Liver (tissue), 8 donors: ENCODE measurements at regions not wholly inside any gene's neighbourhood (a gene's known extent, or its start where the extent isn't known, plus 50 kb on each side); places are given as distances from the start of the nearest gene placed in this dataset.

Source experiments
- DNase-seq: peaks from one replicate; pipeline ENCODE4 v3.0.0-alpha.2; 2017; ENCODE audit warnings: low spot score
- H3K27ac ChIP-seq, 2 donors: one replicate each; pipeline ENCODE4 v1.7.0; 2013; ENCODE audit warnings: inconsistent platforms in 2 of 2, low read length in 2 of 2, control low read depth in 1 of 2, low read depth in 1 of 2, mild to moderate bottlenecking in 1 of 2
- H3K27me3 ChIP-seq, 4 donors: one replicate each; pipeline versions ENCODE4 v1.6.1 to v1.7.0; 2013; ENCODE audit warnings: low read length in 3 of 4, inconsistent platforms in 1 of 4, mild to moderate bottlenecking in 1 of 4, moderate library complexity in 1 of 4; ENCODE audit not compliant: control insufficient read depth in 4 of 4, insufficient read depth in 4 of 4
- H3K36me3 ChIP-seq, 4 donors: one replicate each; pipeline versions ENCODE4 v1.6.1 to v1.7.0; 2013; ENCODE audit warnings: low read length in 3 of 4, mild to moderate bottlenecking in 3 of 4, low read depth in 1 of 4, moderate library complexity in 1 of 4; ENCODE audit not compliant: control insufficient read depth in 4 of 4, insufficient read depth in 3 of 4
- H3K4me1 ChIP-seq, 4 donors: one replicate each; pipeline versions ENCODE4 v1.6.1 to v1.7.0; 2013; ENCODE audit warnings: low read length in 3 of 4, mild to moderate bottlenecking in 3 of 4, moderate library complexity in 1 of 4; ENCODE audit not compliant: control insufficient read depth in 4 of 4, insufficient read depth in 4 of 4
- H3K4me3 ChIP-seq, 3 donors: one replicate each; pipeline versions ENCODE4 v1.6.1 to v1.7.0; 2013; ENCODE audit warnings: low read length in 3 of 3, control low read depth in 1 of 3, low read depth in 1 of 3, mild to moderate bottlenecking in 1 of 3
- H3K9ac ChIP-seq, 2 donors: one replicate each; pipeline ENCODE4 v1.7.0; 2013; ENCODE audit warnings: low read length in 2 of 2, mild to moderate bottlenecking in 2 of 2, moderate library complexity in 2 of 2, control low read depth in 1 of 2, low read depth in 1 of 2
- H3K9me3 ChIP-seq, 4 donors: one replicate each; pipeline versions ENCODE4 v1.6.1 to v1.7.0; 2013; ENCODE audit warnings: low read length in 3 of 4; ENCODE audit not compliant: control insufficient read depth in 4 of 4
- ATF3 ChIP-seq: IDR thresholded peaks from 2 replicates; pipeline ENCODE4 v1.6.1; 2016; ENCODE audit warnings: antibody characterized with exemption
- CTCF ChIP-seq: fragments of 150-350 bp; IDR thresholded peaks from 2 replicates; pipeline ENCODE4 v1.5.1; 2017; ENCODE audit warnings: improper control_type of control experiment, low read depth, low read length; ENCODE audit not compliant: missing input control
- EGR1 ChIP-seq, 2 donors: IDR thresholded peaks; 2 replicates each; pipeline ENCODE4 v1.6.1; 2016 to 2018; ENCODE audit warnings: antibody characterized with exemption in 2 of 2, low read depth in 2 of 2
- FOXA1 ChIP-seq: IDR thresholded peaks from 2 replicates; pipeline ENCODE4 v1.6.1; 2016; ENCODE audit warnings: antibody characterized with exemption
- FOXA2 ChIP-seq: IDR thresholded peaks from 2 replicates; pipeline ENCODE4 v1.6.1; 2016; ENCODE audit warnings: antibody characterized with exemption
- HNF4A ChIP-seq, 2 donors: conservative IDR thresholded peaks; 2 replicates each; pipeline ENCODE4 v1.6.1; 2016; ENCODE audit warnings: antibody characterized with exemption in 2 of 2, mild to moderate bottlenecking in 2 of 2
- JUND ChIP-seq, 2 donors: IDR thresholded peaks; 2 replicates each; pipeline ENCODE4 v1.6.1; 2016; ENCODE audit warnings: antibody characterized with exemption in 2 of 2
- MAX ChIP-seq: IDR thresholded peaks from 2 replicates; pipeline ENCODE4 v1.6.1; 2016; ENCODE audit warnings: antibody characterized with exemption
- NR2F2 ChIP-seq: IDR thresholded peaks from 2 replicates; pipeline ENCODE4 v1.6.1; 2016; ENCODE audit warnings: antibody characterized with exemption
- RAD21 ChIP-seq, 2 donors: IDR thresholded peaks; 2 replicates each; pipeline ENCODE4 v1.6.1; 2016; ENCODE audit warnings: antibody characterized with exemption in 2 of 2, mild to moderate bottlenecking in 2 of 2
- REST ChIP-seq: IDR thresholded peaks from 2 replicates; pipeline ENCODE4 v1.6.1; 2016; ENCODE audit warnings: antibody characterized with exemption, mild to moderate bottlenecking
- SP1 ChIP-seq: IDR thresholded peaks from 2 replicates; pipeline ENCODE4 v1.6.1; 2018; ENCODE audit warnings: antibody characterized with exemption, mild to moderate bottlenecking
- YY1 ChIP-seq: IDR thresholded peaks from 2 replicates; pipeline ENCODE4 v1.6.1; 2016; ENCODE audit warnings: antibody characterized with exemption, mild to moderate bottlenecking
- WGBS: extraction: QIAGEN DNeasy Blood & Tissue Kit; methylation state at CpG from one replicate; pipeline ENCODE4 v1.1.7; 2013; 5-methylcytosine and 5-hydroxymethylcytosine counted together
- TF ChIP-seq, protein P1 (sequence below): IDR thresholded peaks from 2 replicates; pipeline ENCODE4 v1.6.1; 2016; ENCODE audit warnings: antibody characterized with exemption
- donor health status: healthy.
- donor health status: healthy.
- donor health status: healthy.
- donor health status: healthy.
- donor health status: healthy.

- H3K4me1 ChIP-seq = peaks cover 0 to 7% (median 6%) of the 10 kb centered on the region in 4 donors
- peaks cover 0 to 5% (median 0%) of the 10 kb centered on the region in 4 donors for H3K9me3 ChIP-seq
- no peak for TF ChIP-seq EGR1 (IDR thresholded peaks at IDR 0.05; ENCODE audit: low read depth in 2 of 2)
- TF ChIP-seq REST = no peak
- TF ChIP-seq NR2F2 = no peak
- TF ChIP-seq FOXA1 = no peak
- TF ChIP-seq JUND (IDR thresholded peaks at IDR 0.05) = no peak
- TF ChIP-seq SP1 = no peak
- no peak for TF ChIP-seq FOXA2
- TF ChIP-seq RAD21 (IDR thresholded peaks at IDR 0.05) = no peak
- no peak for TF ChIP-seq MAX
- no peak for TF ChIP-seq HNF4A (conservative IDR thresholded peaks at IDR 0.05)
- no peak for TF ChIP-seq ATF3
- TF ChIP-seq, protein P1, sequence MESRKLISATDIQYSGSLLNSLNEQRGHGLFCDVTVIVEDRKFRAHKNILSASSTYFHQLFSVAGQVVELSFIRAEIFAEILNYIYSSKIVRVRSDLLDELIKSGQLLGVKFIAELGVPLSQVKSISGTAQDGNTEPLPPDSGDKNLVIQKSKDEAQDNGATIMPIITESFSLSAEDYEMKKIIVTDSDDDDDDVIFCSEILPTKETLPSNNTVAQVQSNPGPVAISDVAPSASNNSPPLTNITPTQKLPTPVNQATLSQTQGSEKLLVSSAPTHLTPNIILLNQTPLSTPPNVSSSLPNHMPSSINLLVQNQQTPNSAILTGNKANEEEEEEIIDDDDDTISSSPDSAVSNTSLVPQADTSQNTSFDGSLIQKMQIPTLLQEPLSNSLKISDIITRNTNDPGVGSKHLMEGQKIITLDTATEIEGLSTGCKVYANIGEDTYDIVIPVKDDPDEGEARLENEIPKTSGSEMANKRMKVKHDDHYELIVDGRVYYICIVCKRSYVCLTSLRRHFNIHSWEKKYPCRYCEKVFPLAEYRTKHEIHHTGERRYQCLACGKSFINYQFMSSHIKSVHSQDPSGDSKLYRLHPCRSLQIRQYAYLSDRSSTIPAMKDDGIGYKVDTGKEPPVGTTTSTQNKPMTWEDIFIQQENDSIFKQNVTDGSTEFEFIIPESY = no peak
- no peaks in the 10 kb centered on the region for H3K27me3 ChIP-seq
- WGBS = 84% methylated on average over 2 of the region's 2 CpGs
- H3K4me3 ChIP-seq = no peak overlapping the region
- no peak for DNase-seq
- no peak overlapping the region for H3K27ac ChIP-seq
- H3K9ac ChIP-seq = no peak overlapping the region
- no peaks in the 10 kb centered on the region for H3K36me3 ChIP-seq
Observed at GRCh38 chr20:46828471-46828870, 66.2 kb upstream of the EYA2 start.

DNA sequence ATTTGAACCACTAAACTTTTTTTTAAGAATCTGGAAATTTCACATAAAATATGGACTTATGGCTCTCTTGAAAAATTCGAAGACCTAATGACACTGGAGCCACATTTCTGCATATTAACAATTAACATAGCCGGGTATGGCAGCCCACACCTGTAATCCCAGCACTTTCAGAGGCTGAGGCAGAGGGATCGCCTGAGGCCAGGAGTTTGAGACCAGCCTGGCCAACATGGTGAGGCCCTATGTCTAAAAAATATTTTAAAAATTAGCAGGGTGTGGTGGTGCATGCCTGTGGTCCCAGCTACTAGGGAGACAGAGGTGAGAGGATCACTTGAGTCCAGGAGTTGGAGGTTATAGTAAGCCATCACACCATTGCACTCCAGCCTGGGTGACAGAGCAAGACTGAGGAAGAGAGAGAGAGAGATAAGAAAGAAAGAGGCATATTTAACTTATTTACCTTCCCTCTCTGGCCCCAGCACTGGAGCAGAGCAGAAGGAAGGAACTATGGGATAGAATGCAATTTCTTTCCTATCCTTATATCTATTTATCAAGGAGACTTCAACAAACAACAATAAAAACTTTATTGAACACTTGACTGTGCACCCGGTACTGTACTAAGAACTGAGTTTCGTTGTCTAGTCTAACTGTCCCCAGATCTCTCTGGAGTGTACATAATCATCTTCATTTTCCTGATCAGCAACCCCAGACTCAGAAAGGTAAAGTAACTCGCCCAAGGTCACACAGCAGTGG, 63.6 kb upstream of the EYA2 start:
- no peak for DNase-seq
- TF ChIP-seq YY1 = no peak
- TF ChIP-seq ATF3 = no peak
- TF ChIP-seq JUND (IDR thresholded peaks at IDR 0.05) = no peak
- TF ChIP-seq SP1 = no peak
- TF ChIP-seq NR2F2 = no peak
- TF ChIP-seq MAX = no peak
- TF ChIP-seq CTCF = no peak
- H3K4me3 ChIP-seq = no peak overlapping the region
- H3K4me1 ChIP-seq = no peaks in the 10 kb centered on the region
- peaks cover 0 to 5% (median 0%) of the 10 kb centered on the region in 4 donors for H3K9me3 ChIP-seq
- H3K27ac ChIP-seq = no peak overlapping the region
- 72% methylated on average over 6 of the region's 6 CpGs for WGBS
- H3K9ac ChIP-seq = no peak overlapping the region
- H3K27me3 ChIP-seq = no peaks in the 10 kb centered on the region
- no peaks in the 10 kb centered on the region for H3K36me3 ChIP-seq
